Ishikawa (cell line): ENCODE measurements at regions not wholly inside any gene's neighbourhood (a gene's known extent, or its start where the extent isn't known, plus 50 kb on each side); places are given as distances from the start of the nearest gene placed in this dataset.

Experiments used
- CEBPB ChIP-seq: IDR thresholded peaks from 2 replicates; pipeline ENCODE4 v1.6.1; 2012
- CREB1 ChIP-seq: IDR thresholded peaks from 2 replicates; pipeline ENCODE4 v1.6.1; 2012; ENCODE audit warnings: low read depth
- EGR1 ChIP-seq: IDR thresholded peaks from 2 replicates; pipeline ENCODE4 v1.6.1; 2012
- EP300 ChIP-seq: IDR thresholded peaks from 2 replicates; pipeline ENCODE4 v1.6.1; 2012; ENCODE audit warnings: borderline replicate concordance
- FOXM1 ChIP-seq: IDR thresholded peaks from 2 replicates; pipeline ENCODE4 v1.6.1; 2012; ENCODE audit warnings: low read depth, borderline replicate concordance
- MAX ChIP-seq: IDR thresholded peaks from 2 replicates; pipeline ENCODE4 v1.6.1; 2012
- NFIC ChIP-seq: IDR thresholded peaks from 2 replicates; pipeline ENCODE4 v1.6.1; 2012
- RAD21 ChIP-seq: IDR thresholded peaks from 2 replicates; pipeline ENCODE4 v1.6.1; 2012; ENCODE audit warnings: low read depth
- REST ChIP-seq: IDR thresholded peaks from 2 replicates; pipeline ENCODE4 v1.6.1; 2012; ENCODE audit warnings: low read depth, mild to moderate bottlenecking
- TAF1 ChIP-seq: IDR thresholded peaks from 2 replicates; pipeline ENCODE4 v1.6.1; 2012; ENCODE audit warnings: low read depth, mild to moderate bottlenecking
- TCF12 ChIP-seq: IDR thresholded peaks from 2 replicates; pipeline ENCODE4 v1.6.1; 2012; ENCODE audit warnings: low read depth
- TEAD4 ChIP-seq: IDR thresholded peaks from 2 replicates; pipeline ENCODE4 v1.6.1; 2012
- USF1 ChIP-seq: IDR thresholded peaks from 2 replicates; pipeline ENCODE4 v1.6.1; 2012
- YY1 ChIP-seq: IDR thresholded peaks from 2 replicates; pipeline ENCODE4 v1.6.1; 2012; ENCODE audit warnings: low read depth
- ZBTB7A ChIP-seq: IDR thresholded peaks from 2 replicates; pipeline ENCODE4 v1.6.1; 2012; ENCODE audit warnings: low read depth

GRCh38 chr1:221240690-221241089 is 361.4 kb downstream of the HLX start:
- TF ChIP-seq TAF1, result no peak
- TF ChIP-seq REST, result no peak
- no peak for TF ChIP-seq YY1
- no peak for TF ChIP-seq ZBTB7A
- no peak for TF ChIP-seq NFIC
- TF ChIP-seq TEAD4, result no peak
- TF ChIP-seq CREB1, result no peak
- no peak for TF ChIP-seq USF1
- no peak for TF ChIP-seq RAD21
- no peak for TF ChIP-seq EP300
- TF ChIP-seq FOXM1, result no peak
- TF ChIP-seq CEBPB, result no peak
- TF ChIP-seq EGR1, result no peak
- TF ChIP-seq TCF12, result no peak
- TF ChIP-seq MAX, result no peak

- no peak for TF ChIP-seq EP300
- TF ChIP-seq REST, result no peak
- no peak for TF ChIP-seq NFIC
- no peak for TF ChIP-seq TCF12
- no peak for TF ChIP-seq CREB1
- no peak for TF ChIP-seq ZBTB7A
- no peak for TF ChIP-seq MAX
- no peak for TF ChIP-seq TEAD4
- TF ChIP-seq YY1, result no peak
- TF ChIP-seq USF1, result no peak
- no peak for TF ChIP-seq TAF1
- TF ChIP-seq RAD21, result no peak
These were observed 361.9 kb downstream of the HLX start for GRCh38 chr1:221241157-221241556.

- TF ChIP-seq TEAD4, result no peak
- TF ChIP-seq EGR1, result no peak
- no peak for TF ChIP-seq CREB1
- TF ChIP-seq FOXM1, result no peak
- no peak for TF ChIP-seq TCF12
- TF ChIP-seq NFIC, result no peak
- TF ChIP-seq USF1, result no peak
- TF ChIP-seq REST, result no peak
- no peak for TF ChIP-seq RAD21
- TF ChIP-seq ZBTB7A, result no peak
- TF ChIP-seq CEBPB, result no peak
- TF ChIP-seq MAX, result no peak
- no peak for TF ChIP-seq TAF1
- no peak for TF ChIP-seq YY1
- no peak for TF ChIP-seq EP300
These were observed 362.3 kb downstream of the HLX start for GRCh38 chr1:221241592-221241991.

- TF ChIP-seq RAD21 (no peak), ZBTB7A (no peak), USF1 (no peak), MAX (no peak), CEBPB (no peak), FOXM1 (no peak), YY1 (no peak), NFIC (no peak), CREB1 (no peak), EP300 (no peak), TEAD4 (no peak), REST (no peak), TAF1 (no peak), TCF12 (no peak), EGR1 (no peak)
These were observed 366.8 kb downstream of the HLX start for GRCh38 chr1:221246067-221246466.
